ENCODE measurements at regions not wholly inside any gene's neighbourhood (a gene's known extent, or its start where the extent isn't known, plus 50 kb on each side); places are given as distances from the start of the nearest gene placed in this dataset.

GRCh38 chr7:133150760-133151159 is 68.9 kb upstream of the CHCHD3 start:
- POLR2A ChIA-PET, result no interaction called here
- intact Hi-C loops (cut with micrococcal nuclease; ENCODE audit: unreplicated experiment), result no loop called here
- no peak for DNase-seq (ENCODE audit: low spot score)

DNA sequence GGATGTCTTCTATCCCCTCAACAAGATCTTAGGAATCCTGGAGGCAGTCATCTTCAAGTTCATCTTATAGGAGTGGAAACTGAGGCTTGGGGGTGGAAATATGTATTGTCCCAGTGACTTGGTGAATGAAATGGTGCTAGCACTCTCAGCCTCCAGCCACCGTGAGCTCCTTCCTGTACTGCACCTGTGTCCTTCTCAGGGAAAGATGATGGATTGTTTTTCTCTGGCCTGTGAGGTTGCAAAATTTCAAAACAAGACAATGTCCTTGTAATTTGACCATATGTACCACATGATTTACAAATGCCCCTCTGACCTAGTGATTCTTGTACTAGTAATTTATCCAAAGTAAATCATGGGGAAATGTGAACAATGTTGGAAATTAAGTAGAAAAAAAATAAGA is 71.0 kb upstream of the CHCHD3 start:
- no peaks in the 10 kb centered on the region for H4K20me1 ChIP-seq (ENCODE audit: insufficient read depth, low read length)
- POLR2A ChIA-PET, result no interaction called here
- TF ChIP-seq CTCF (conservative IDR thresholded peaks at IDR 0.05; ENCODE audit: low read length) (no peak), EZH2phosphoT487 (IDR thresholded peaks at IDR 0.05; ENCODE audit: borderline replicate concordance, low read depth, low read length) (no peak)
- H3K79me2 ChIP-seq (ENCODE audit: insufficient read depth, low read depth, low read length), result no peaks in the 10 kb centered on the region
- intact Hi-C loops (cut with micrococcal nuclease; ENCODE audit: unreplicated experiment), result no loop called here
- BruUV-seq (replicated peaks), result no TSS peak
- H3K4me3 ChIP-seq (ENCODE audit: low read depth, low read length, poor library complexity, severe bottlenecking), result no peak overlapping the region
- H3K36me3 ChIP-seq (ENCODE audit: insufficient read depth, low read length), result no peaks in the 10 kb centered on the region
- H3K9me2 ChIP-seq (ENCODE audit: insufficient read depth, low read length), result no peaks in the 10 kb centered on the region
- H3K4me2 ChIP-seq (ENCODE audit: low read length), result no peak overlapping the region
- no peak overlapping the region for H2AFZ ChIP-seq (ENCODE audit: low read length)
- DNase-seq (ENCODE audit: low spot score), result no peak
- CTCF ChIA-PET (ENCODE audit: unreplicated experiment), result no interaction called here
- H3K4me1 ChIP-seq (ENCODE audit: insufficient read depth, low read length, poor library complexity, severe bottlenecking), result no peaks in the 10 kb centered on the region
- H3K27ac ChIP-seq (ENCODE audit: low read depth, low read length, poor library complexity, severe bottlenecking), result no peak overlapping the region
- H3K9me3 ChIP-seq (ENCODE audit: low read length), result no peaks in the 10 kb centered on the region

More at GRCh38 chr7:133150760-133151159, 68.9 kb upstream of the CHCHD3 start:
- no peak overlapping the region for H2AFZ ChIP-seq (ENCODE audit: low read length)
- H3K4me3 ChIP-seq (ENCODE audit: low read depth, low read length, poor library complexity, severe bottlenecking), result no peak overlapping the region
- H4K20me1 ChIP-seq (ENCODE audit: insufficient read depth, low read length), result no peaks in the 10 kb centered on the region
- no peaks in the 10 kb centered on the region for H3K9me3 ChIP-seq (ENCODE audit: low read length)
- CTCF ChIA-PET (ENCODE audit: unreplicated experiment), result interaction anchor here (0.6 kb wide), 1 partner anchor 293 kb away, joined by 4 read pairs; no protein-coding TSS in a partner anchor
- no peaks in the 10 kb centered on the region for H3K4me1 ChIP-seq (ENCODE audit: insufficient read depth, low read length, poor library complexity, severe bottlenecking)
- no peaks in the 10 kb centered on the region for H3K79me2 ChIP-seq (ENCODE audit: insufficient read depth, low read depth, low read length)
- no peak overlapping the region for H3K4me2 ChIP-seq (ENCODE audit: low read length)
- no peaks in the 10 kb centered on the region for H3K9me2 ChIP-seq (ENCODE audit: insufficient read depth, low read length)
- H3K36me3 ChIP-seq (ENCODE audit: insufficient read depth, low read length), result no peaks in the 10 kb centered on the region
- H3K27ac ChIP-seq (ENCODE audit: low read depth, low read length, poor library complexity, severe bottlenecking), result no peak overlapping the region
- TF ChIP-seq CTCF (conservative IDR thresholded peaks at IDR 0.05; ENCODE audit: low read length) (no peak), EZH2phosphoT487 (IDR thresholded peaks at IDR 0.05; ENCODE audit: borderline replicate concordance, low read depth, low read length) (no peak)
- no TSS peak for BruUV-seq (replicated peaks)

DNA sequence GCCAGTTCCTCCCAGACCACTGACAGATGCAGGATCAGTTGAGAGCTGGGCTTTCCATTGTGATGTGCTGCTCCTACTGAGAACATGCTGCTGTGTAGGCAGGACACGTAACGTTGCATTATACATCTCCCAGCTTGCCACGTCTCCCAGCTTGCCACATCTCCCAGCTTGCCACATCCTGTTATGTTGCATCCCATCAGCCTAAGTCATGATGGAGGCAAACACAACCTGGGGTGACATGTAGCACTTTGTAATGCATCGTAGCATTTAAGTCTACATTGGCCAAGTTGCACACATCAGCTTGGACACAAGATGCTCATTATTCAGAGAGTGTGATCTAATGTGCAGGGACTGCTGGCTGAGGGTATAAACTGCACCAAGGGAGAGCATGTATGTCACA is 73.3 kb upstream of the CHCHD3 start:
- ChIA-PET POLR2A (no interaction called here), CTCF (ENCODE audit: unreplicated experiment) (no interaction called here)
- no peak overlapping the region for H3K4me2 ChIP-seq (ENCODE audit: low read length)
- H3K4me3 ChIP-seq (ENCODE audit: low read depth, low read length, poor library complexity, severe bottlenecking), result no peak overlapping the region
- no peaks in the 10 kb centered on the region for H3K36me3 ChIP-seq (ENCODE audit: insufficient read depth, low read length)
- no peaks in the 10 kb centered on the region for H3K9me3 ChIP-seq (ENCODE audit: low read length)
- H3K9me2 ChIP-seq (ENCODE audit: insufficient read depth, low read length), result no peaks in the 10 kb centered on the region
- H3K79me2 ChIP-seq (ENCODE audit: insufficient read depth, low read depth, low read length), result no peaks in the 10 kb centered on the region
- no peaks in the 10 kb centered on the region for H4K20me1 ChIP-seq (ENCODE audit: insufficient read depth, low read length)
- intact Hi-C loops (cut with micrococcal nuclease; ENCODE audit: unreplicated experiment), result no loop called here
- no peaks in the 10 kb centered on the region for H3K4me1 ChIP-seq (ENCODE audit: insufficient read depth, low read length, poor library complexity, severe bottlenecking)
- DNase-seq (ENCODE audit: low spot score), result no peak
- no peak for TF ChIP-seq CTCF (conservative IDR thresholded peaks at IDR 0.05; ENCODE audit: low read length)
- TF ChIP-seq EZH2phosphoT487 (IDR thresholded peaks at IDR 0.05; ENCODE audit: borderline replicate concordance, low read depth, low read length), result no peak
- H3K27ac ChIP-seq (ENCODE audit: low read depth, low read length, poor library complexity, severe bottlenecking), result no peak overlapping the region
- no peak overlapping the region for H2AFZ ChIP-seq (ENCODE audit: low read length)
- BruUV-seq (replicated peaks), result no TSS peak

Data from OCI-LY7 (cell line).